ENCODE measurements at regions not wholly inside any gene's neighbourhood (a gene's known extent, or its start where the extent isn't known, plus 50 kb on each side); places are given as distances from the start of the nearest gene placed in this dataset.
A peak's percentile ranks its signal among the peaks of the same experiment; 100 is the strongest.
"Not testable (repeated sequence)": the region's sequence is repeated elsewhere in the genome, so short reads cannot be mapped to it uniquely, and the experiment has no call there.

DNA sequence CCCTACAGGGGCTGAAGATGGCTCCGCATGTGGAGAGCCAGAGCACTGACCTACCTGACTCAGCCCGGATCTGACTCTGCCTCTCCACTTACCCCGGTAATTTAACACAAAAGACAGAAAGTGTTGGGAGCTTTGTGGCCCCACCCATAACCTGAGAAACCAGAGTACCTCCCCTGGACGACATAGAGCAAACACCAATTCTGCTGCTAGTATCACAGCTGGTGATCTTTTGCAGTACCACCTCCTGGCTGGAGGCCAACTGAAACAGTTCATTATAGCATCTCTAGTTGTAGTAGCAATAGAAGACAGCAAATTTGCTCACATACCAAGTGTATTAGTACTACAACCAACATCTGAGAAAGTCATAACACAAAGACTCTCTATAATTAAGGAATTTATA, 443.9 kb downstream of the KLHL4 start:
- peak in 1 of 2 experiments; percentile 37 for DNase-seq

DNA sequence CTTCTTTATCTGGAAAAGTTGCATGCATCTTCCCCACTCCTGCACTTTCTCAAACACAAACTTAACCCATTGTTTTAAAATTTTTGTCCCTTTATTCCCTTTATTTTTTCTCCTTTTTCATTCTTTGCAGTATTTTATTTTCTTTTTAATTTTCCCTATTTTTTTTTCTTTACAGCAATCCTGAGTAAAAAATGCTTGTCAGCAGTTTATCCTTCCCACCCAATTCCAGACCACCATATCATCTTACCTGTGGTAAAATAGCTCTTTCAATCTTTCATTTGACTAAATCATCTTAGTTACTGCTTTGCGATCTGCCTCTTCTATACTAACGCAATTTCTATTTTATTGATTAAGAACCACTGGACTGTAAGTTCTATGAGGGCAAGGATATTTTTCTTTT, 450.5 kb downstream of the KLHL4 start:
- DNase-seq = no peak

DNA sequence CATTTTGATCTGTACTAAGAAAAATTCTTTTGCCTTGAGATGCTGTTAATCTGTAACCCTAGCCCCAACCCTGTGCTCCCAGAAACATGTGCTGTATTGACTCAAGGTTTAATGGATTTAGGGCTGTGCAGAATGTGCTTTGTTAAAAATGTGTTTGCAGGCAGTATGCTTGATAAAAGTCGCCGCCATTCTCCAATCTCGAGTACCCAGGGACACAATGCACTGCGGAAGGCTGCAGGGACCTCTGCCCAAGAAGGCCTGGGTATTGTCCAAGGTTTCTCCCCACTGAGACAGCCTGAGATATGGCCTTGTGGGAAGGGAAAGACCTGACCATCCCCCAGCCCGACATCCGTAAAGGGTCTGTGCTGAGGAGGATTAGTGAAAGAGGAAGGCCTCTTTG, 454.5 kb downstream of the KLHL4 start:
- peak in 1 of 2 experiments; percentile 49 for DNase-seq

DNA sequence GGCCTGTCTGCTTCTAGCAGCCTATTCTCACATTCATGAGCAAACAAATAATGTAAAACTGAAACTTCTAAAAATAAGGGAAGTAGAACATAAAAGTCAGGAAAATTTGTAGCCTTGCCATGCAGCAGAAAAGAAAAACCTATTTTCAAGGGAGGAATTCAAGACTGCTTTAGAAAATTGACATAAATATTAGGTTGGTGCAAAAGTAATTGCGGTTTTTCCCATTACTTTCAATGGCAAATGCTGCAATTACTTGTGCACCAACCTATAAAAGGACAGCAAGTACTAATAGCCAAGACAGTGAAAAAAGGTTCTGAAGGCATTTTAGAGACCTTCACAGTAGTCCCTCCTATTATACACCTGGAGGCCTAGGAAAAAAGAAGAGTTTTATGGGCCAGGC, 457.8 kb downstream of the KLHL4 start:
- no peak for DNase-seq

DNA sequence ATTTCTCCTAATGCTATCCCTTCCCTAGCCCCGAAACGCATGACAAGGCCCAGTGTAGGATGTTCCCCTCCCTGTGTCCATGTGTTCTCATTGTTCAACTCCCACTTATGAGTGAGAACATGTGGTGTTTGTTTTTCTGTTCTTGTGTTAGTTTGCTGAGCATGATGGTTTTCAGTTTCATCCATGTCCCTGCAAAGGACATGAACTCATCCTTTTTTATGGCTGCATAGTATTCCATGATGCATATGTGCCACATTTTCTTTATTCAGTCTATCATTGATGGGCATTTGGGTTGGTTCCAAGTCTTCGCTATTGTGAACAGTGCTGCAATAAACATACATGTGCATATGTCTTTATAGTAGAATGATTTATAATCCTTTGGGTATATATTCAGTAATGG, 490.3 kb downstream of the KLHL4 start:
- DNase-seq = not testable (repeated sequence)

DNA sequence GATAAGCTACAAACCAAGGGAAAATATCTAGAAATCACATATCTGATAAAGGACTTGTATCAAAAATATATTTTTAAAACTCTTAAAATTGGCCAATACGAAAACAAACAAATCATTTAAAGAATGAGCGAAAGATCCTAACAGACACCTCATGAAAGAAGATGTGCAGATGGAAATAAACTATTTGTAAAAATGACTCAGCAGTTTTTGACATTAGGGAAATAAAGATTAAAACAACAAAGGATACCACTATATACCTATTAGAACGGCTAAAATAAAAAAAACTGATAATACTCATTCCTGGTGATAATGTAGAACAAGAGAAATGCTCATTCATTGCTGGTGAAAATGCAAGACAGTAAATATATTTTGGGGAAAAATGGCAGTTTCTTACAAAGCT, 506.4 kb downstream of the KLHL4 start:
- no peak for DNase-seq

DNA sequence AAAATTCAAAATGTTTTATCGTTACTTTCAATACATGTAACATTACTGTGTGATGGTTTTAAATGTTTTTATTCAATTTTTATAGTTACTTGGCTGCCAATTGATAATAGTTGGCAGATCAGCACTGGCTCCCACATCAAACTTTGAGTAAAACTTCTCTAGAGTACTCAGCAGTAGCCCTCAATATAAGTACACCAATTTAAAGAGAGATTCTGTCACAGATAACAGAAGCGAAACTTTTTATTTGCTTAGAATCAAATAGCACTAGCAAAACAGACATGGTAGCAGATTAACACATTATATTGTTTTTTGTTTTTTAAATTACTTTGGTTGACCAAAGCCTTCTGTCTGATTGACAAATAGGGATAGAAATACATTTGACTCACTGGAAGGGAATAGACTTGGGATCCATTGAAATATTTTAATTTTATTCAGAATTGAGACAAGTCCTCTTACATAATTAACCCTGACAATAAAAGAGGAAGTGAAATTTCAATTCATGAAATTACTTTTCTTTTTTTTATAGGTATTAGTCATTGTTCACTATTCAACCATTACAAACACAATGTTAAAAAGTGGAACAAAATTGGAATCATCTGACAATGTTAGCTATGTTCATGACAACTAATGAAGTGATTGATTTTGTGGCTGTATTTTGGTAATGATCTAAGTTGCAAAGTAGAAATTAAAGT, 554.9 kb downstream of the KLHL4 start:
- no peak for DNase-seq

DNA sequence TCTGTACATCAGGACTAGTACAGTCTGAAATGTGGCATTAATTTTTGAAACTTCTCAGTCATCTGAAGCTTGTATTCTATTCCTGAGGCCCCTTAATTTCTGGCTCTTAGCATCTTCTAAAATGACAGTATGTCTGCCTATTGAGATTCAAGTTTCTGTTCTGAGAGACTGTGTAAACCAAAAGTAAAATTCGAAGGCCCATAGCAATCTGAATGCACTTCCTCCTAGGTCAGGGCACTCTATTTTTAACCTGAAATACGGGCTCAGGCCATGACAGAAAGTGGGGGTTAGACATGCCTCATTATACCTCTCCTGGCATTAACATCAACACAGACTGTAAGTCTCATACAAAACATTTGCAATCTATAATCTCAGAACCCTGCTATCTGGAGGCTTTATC, 584.4 kb downstream of the KLHL4 start:
- DNase-seq = no peak

DNA sequence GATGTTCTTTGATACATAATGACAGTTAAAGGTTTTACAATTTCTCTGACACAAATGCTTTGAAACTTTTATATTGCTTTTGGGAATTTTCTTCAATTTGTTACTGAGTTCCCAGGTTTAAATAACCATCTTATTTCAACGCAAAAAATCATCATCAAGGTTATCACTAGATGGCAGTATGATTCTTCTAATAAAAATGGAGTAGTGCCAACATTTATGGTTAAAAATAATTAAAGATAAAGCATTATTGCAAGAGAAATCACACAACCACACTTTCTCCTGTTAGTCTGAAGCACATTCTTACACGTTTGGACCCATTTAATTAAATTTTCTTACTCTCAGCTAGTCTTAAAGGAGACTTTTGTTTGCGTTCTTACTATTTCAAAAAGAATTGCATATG, 611.3 kb upstream of the CPXCR1 start:
- peak in 1 of 2 experiments; percentile 12 for DNase-seq

DNA sequence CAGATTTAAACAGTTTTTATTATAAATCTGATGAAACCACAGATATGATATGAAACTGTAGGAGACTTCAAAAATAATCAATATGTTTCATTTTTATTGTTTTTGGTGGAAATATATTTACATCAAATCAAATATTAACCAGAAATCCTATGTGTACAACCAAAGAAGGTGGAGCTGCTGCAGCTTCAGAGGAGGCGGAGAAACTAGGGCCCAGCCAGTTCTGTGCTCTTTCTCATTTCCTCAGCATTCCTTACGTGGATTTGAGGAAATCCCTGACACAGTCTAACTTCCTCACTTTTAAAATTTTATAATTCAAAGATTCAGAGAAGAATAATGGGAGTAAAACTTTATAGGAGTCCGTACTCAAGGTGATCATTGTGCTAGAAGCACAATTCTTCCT, 610.7 kb upstream of the CPXCR1 start:
- no peak for DNase-seq

DNA sequence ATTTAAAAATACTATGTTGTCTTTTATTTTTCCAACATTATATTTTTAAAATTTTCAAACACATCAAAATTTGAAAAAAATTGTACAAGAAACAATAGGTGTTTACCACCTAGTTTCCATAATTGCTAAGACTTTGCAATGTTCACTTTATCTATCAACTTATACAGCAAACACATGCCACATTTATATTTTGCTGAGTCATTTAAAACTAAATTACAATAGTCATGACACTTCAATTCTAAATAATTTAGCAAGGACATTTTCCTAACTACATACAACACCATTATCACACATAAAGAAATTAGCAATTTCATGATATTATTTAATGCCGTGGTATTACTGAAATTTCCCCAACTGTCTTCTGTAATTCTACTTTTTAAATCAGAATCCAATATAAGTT, 600.4 kb upstream of the CPXCR1 start:
- no peak for DNase-seq

DNA sequence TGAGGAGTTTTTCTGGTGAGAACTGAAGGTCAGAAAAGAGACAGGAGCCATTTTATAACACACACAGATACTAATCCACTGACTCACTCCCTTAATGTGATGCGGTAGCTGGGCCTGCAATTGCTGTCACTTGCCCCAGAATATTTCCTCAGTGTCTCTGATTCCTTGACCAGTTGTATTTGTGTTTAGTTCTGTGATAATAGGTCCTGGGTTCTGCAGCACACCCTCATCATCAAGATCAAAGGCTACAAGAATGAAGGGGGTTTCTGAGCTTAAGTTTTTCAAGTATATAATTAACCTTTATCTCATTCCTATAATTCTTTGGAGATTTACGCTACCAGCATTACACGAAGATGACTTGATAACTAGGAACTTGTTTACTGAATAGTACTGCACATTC, 576.5 kb upstream of the CPXCR1 start:
- DNase-seq = no peak

DNA sequence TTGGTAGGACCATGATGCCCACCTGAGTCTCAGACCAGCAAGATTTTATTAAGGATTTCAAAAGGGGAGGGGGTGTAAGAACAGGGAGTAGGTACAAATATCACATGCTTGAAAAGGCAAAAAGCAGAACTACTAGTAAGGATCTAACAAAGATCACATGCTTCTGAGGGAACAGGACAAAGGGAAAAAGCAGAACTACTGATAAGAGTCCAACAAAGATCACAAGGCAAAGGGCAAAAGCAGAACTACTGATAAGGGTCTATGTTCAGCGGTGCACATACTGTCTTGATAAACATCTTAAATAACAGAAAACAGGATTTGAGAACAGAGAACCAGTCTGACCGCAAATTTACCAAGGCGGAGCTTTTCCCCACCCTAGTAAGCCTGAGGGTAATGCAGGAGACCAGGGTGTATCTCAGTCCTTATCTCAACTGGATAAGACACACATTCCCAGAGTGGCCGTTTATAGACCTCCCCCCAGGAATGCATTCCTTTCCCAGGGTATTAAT, 573.0 kb upstream of the CPXCR1 start:
- DNase-seq = not testable (repeated sequence)

DNA sequence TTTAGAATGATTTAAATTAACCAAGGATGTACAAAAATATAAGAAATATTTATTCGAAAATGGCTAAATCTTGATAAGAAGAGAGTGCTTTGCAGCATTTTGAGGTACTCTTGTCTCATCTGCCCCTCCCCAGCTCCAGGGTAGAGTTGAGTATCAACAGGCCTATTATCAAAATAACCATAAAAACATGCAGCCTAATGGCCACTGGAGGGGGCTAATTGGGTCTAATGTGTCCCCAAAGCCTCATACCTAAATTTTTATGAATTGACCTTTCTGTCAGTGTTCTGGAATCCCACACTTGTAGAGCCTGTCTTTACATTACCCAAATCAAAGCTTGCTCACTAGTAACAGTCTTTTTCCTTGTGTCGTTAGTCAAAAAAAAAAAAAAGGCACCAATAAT, 544.9 kb upstream of the CPXCR1 start:
- DNase-seq = no peak

DNA sequence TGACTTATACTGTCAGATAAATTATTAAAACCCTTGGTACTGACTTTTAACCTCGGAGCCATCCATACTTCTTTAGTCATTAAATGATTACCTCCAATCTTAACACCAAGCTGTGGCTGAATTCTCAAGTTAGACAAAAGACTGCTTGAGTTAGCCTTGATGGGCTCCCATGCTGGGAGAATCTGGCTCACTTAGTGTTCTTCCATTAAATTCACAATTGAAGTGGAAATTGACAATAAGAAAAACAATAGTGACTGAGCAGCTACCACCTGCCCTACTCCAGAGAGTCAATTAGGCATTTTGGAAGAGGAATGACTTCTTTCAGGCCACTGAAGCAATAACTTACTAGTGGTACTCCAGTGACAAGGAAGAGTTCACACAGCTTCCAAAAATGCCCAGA, 503.0 kb upstream of the CPXCR1 start:
- no peak for DNase-seq

DNA sequence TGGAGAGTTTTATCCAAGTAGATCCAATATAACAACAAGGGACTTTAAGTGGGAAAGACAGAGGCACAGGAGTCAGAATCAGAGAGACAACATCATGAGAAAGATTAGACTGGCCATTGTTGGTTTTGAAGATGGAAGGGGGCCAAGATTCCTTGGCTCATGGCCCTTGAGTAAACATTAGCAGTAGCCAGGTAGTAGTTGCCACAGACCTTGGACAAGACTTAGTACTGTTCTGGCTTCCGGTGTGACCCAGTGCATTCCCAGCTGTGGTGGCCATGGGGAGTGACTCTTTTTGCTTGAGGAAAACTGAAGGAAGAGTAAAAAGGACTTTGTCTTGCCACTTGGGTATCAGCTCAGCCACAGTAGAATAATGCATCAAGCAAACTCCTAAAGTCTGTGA, 462.2 kb upstream of the CPXCR1 start:
- no peak for DNase-seq

DNA sequence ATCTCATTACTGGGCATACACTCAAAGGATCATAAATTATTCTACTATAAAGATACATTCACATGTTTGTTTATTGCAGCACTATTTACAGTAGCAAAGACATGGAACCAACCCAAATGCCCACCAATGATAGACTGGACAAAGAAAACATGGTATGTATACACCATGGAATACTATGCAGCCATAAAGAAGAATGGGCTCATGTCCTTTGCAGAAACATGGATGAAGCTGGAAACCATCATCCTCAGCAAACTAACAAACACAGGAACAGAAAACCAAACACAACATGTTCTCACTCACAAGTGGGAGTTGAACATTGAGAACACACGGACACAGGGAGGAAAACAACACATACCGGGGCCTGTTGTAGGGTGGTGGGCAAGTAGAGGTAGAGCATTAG, 433.1 kb upstream of the CPXCR1 start:
- not testable (repeated sequence) for DNase-seq

DNA sequence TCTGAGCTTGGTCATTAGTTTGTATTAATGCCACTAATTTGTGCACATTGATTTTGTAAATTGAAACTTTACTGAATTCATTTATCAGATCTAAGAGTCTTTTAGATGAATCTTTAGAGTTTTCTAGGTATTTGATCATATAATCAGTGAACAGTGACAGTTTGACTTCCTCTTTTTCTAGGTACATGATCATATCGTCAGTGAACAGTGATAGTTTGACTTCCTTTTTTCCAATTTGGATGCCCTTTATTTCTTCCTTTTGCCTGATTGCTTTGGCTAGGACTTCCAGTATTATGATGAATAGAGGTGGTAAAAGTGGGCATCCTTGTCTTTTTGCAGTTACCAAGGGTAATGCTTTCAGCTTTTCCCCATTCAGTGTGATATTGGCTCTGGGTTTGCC, 421.4 kb upstream of the CPXCR1 start:
- DNase-seq = no peak

DNA sequence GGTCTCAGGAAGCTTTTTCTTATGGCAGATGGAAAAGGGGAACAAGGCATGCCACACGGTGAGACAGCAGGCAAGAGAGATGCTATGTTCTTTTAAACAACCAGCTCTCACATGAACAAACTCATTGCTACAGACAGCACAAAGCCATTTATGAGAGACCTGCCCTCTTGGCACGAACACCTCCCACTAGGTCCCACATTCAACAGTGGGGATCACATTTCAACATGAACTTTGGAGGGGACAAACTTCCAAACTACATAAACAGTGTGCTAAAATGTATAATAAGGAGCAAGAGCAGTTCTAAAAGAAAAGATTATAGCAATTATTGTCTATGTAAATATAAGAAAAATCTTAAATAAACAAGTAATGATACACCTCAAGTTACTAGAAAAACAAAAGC, 391.8 kb upstream of the CPXCR1 start:
- no peak for DNase-seq

DNA sequence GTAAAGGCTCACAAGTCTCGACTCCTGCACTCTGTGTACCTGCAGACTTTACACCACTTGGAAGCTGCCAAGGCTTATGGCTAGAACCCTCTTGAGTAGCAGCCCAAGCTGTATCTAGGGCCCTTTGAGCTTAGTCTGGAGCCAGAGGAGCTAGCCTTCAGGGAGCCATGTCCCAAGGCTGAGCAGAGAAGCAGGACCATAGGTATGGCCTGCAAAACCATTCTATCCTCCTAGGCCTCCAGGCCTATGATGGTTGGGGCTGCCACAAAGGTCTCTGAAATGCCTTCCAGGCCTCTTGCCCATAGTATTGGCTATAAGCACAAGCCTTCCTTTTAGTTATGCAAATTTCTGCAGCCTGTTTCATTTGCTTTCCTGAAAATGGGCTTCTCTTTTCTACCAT, 380.7 kb upstream of the CPXCR1 start:
- DNase-seq = no peak

DNA sequence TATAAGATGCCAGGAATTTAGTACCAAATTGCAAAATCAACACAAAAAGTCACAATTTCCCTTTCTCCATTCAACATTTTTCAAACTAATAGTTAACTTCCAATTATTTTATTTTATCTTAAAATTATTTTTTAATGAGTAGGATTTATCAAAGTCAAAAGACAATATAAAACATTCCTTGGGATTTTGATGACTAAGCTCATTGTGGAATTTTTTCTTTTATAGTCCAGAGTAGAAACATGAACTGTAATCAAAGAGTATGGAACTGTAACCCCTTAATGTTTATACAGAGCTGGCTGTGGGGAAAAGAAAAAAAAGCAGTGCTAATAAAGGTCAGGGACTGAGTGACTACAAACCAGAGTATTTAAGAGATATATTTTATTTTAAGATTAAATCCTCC, 368.6 kb upstream of the CPXCR1 start:
- no peak for DNase-seq

DNA sequence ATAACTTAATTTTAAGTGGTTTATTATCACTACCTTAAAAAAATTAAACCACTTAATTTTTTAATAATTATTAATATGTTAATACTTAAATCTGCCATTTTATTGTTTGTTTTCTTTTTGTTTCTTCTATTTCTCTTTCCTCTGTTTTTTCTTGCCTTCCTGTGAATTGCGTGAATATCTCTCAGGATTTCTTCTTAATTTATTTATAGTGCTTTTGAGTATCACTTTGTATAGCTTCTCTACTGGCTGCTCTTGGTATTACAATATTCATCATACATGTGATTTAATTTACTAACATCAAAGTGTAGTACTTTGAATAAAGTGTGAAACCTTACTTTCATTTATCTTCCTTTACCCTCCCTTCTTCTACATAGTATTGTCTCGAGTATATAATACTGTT, 349.5 kb upstream of the CPXCR1 start:
- no peak for DNase-seq

DNA sequence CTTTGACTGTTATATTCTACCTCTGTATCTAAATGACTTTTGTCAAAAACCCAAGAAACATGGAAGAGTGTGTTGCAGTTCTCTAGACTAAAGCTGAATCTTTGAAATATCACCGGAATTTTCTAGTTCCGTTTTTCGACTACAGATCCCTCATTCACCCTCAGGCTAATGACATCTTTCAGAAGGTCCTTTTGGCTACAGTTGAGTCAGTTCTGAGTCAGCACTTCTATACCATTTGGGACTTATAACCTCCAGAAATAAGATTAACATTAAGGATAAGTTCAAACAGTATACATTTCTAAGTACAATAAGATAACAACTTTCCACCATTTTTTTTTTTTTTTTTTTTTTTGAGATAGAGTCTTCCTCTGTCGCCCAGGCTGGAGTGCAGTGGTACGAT, 331.0 kb upstream of the CPXCR1 start:
- DNase-seq = no peak

DNA sequence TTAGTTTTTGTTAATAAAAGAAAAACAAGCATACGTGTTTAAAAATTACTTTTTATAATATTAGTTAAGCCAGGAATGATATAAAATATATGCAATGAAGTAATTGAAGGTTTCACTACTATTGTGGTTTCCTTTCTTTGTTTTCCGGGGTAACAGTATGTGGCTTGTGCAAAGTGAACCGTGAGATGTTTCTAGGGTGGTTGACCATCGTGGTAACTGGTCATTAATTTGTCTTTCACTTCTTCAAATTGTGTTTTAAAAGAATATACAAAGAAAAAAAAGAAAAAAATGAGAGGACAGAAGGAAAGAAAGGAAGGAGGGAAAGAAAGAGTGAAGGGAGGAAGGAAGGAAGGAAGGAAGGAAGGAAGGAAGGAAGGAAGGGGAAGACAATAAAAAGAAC, 330.1 kb upstream of the CPXCR1 start:
- no peak for DNase-seq

DNA sequence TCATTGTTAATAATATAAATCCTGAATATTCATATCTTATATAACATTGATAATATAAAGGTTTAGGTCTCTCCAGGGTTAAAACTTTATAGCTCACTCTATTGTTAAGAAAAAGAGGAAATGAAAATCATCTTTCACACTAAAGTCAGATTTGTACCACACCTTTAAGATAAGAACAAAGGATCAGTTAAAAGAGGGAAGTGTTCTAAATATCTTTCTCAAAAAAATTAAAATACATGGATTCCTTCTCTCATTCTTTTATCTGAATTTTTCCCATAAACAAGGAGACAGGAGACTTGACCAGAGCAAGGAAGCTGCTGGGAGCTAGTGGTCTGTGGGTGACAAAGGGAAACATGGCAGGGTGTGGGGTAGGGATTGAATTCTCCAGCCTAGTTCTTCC, 323.0 kb upstream of the CPXCR1 start:
- DNase-seq = no peak
